NT2/D1 (cell line): ENCODE measurements at regions not wholly inside any gene's neighbourhood (a gene's known extent, or its start where the extent isn't known, plus 50 kb on each side); places are given as distances from the start of the nearest gene placed in this dataset.
"Not testable (repeated sequence)": the region's sequence is repeated elsewhere in the genome, so short reads cannot be mapped to it uniquely, and the experiment has no call there.

Experiments used
- YY1 ChIP-seq: IDR thresholded peaks from 2 replicates; pipeline ENCODE4 v1.6.1; 2011; ENCODE audit not compliant: insufficient read length, insufficient read depth
- ZNF274 ChIP-seq: IDR thresholded peaks from 2 replicates; pipeline ENCODE4 v1.6.1; 2011; ENCODE audit warnings: mild to moderate bottlenecking, low read depth, low read length

DNA sequence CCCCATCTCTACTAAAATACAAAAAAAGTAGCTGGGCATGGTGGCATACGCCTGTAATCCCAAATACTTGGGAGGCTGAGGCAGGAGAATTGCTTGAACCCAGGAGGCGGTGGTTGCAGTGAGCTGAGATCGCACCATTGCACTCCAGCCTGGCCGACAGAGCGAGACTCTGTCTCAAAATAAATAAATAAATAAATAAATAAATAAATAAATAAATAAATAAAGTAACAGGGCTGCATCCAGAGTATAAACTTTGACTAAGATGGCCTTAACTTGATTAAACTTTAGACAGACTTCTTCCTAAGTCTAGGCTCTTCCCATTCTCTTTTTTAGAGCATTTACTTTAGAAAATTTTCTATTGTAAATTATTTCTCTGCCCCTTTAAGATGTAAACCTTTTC is 105.6 kb upstream of the RORA start:
- not testable (repeated sequence) for TF ChIP-seq ZNF274, YY1
